ENCODE measurements at regions not wholly inside any gene's neighbourhood (a gene's known extent, or its start where the extent isn't known, plus 50 kb on each side); places are given as distances from the start of the nearest gene placed in this dataset.

DNA sequence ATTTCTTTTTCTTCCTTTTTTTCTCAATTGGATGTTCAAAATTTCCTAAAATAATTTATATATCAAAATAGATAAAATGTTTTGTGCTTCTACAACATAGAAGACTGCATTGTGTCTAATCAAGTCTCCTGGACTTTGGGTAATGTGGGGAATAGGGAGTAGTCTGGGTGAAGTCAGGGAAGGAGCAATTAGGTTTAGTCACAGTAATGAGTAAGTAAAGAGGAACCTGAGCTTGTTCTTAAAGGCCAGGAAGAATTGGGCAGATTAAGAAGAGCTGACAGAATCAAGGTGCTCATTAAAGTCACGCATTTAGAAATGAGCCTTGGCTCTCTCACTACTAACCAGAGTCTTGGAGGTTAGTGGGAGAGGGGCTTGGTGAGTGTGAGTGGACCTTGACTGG lies 233.3 kb upstream of the SSTR1 start:
- TF ChIP-seq, protein P1, sequence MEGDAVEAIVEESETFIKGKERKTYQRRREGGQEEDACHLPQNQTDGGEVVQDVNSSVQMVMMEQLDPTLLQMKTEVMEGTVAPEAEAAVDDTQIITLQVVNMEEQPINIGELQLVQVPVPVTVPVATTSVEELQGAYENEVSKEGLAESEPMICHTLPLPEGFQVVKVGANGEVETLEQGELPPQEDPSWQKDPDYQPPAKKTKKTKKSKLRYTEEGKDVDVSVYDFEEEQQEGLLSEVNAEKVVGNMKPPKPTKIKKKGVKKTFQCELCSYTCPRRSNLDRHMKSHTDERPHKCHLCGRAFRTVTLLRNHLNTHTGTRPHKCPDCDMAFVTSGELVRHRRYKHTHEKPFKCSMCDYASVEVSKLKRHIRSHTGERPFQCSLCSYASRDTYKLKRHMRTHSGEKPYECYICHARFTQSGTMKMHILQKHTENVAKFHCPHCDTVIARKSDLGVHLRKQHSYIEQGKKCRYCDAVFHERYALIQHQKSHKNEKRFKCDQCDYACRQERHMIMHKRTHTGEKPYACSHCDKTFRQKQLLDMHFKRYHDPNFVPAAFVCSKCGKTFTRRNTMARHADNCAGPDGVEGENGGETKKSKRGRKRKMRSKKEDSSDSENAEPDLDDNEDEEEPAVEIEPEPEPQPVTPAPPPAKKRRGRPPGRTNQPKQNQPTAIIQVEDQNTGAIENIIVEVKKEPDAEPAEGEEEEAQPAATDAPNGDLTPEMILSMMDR (IDR thresholded peaks at IDR 0.05) = no peak
- TF ChIP-seq POLR2A (IDR thresholded peaks at IDR 0.05) = no peak
